ENCODE measurements at regions not wholly inside any gene's neighbourhood (a gene's known extent, or its start where the extent isn't known, plus 50 kb on each side); places are given as distances from the start of the nearest gene placed in this dataset.

- H3K4me3 ChIP-seq (ENCODE audit: low read depth, low read length), result no peak overlapping the region
- no peak for DNase-seq (ENCODE audit: low read depth)
- in situ Hi-C loops (cut with HindIII; ENCODE audit: low sequenced_read_pairs), result no loop called here
- no peak for TF ChIP-seq CTCF (IDR thresholded peaks at IDR 0.05; ENCODE audit: low read depth, low read length, missing control alignments)
Observed at GRCh38 chr9:84163052-84163650, 177.4 kb downstream of the SLC28A3 start.

GRCh38 chr9:84166891-84167290, 173.7 kb downstream of the SLC28A3 start:
- no peak overlapping the region for H3K4me3 ChIP-seq (ENCODE audit: low read depth, low read length)
- no peak for DNase-seq (ENCODE audit: low read depth)
- no peak for TF ChIP-seq CTCF (IDR thresholded peaks at IDR 0.05; ENCODE audit: low read depth, low read length, missing control alignments)
- in situ Hi-C loops (cut with HindIII; ENCODE audit: low sequenced_read_pairs), result no loop called here

GRCh38 chr9:84169240-84169639, 171.3 kb downstream of the SLC28A3 start:
- TF ChIP-seq CTCF (IDR thresholded peaks at IDR 0.05; ENCODE audit: low read depth, low read length, missing control alignments), result no peak
- in situ Hi-C loops (cut with HindIII; ENCODE audit: low sequenced_read_pairs), result no loop called here
- no peak for DNase-seq (ENCODE audit: low read depth)
- H3K4me3 ChIP-seq (ENCODE audit: low read depth, low read length), result no peak overlapping the region

- peak; percentile 90 for DNase-seq (ENCODE audit: low read depth)
- in situ Hi-C loops (cut with HindIII; ENCODE audit: low sequenced_read_pairs), result no loop called here
- no peak overlapping the region for H3K4me3 ChIP-seq (ENCODE audit: low read depth, low read length)
- TF ChIP-seq CTCF (IDR thresholded peaks at IDR 0.05; ENCODE audit: low read depth, low read length, missing control alignments), result peak; percentile 10
Observed at GRCh38 chr9:84170521-84171141, 169.9 kb downstream of the SLC28A3 start.

- DNase-seq (ENCODE audit: low read depth), result no peak
- in situ Hi-C loops (cut with HindIII; ENCODE audit: low sequenced_read_pairs), result no loop called here
- H3K4me3 ChIP-seq (ENCODE audit: low read depth, low read length), result no peak overlapping the region
- TF ChIP-seq CTCF (IDR thresholded peaks at IDR 0.05; ENCODE audit: low read depth, low read length, missing control alignments), result no peak
Observed at GRCh38 chr9:84173961-84174360, 166.6 kb downstream of the SLC28A3 start.

GRCh38 chr9:84174486-84174885, 166.1 kb downstream of the SLC28A3 start:
- no peak for DNase-seq (ENCODE audit: low read depth)
- H3K4me3 ChIP-seq (ENCODE audit: low read depth, low read length), result no peak overlapping the region
- in situ Hi-C loops (cut with HindIII; ENCODE audit: low sequenced_read_pairs), result no loop called here
- TF ChIP-seq CTCF (IDR thresholded peaks at IDR 0.05; ENCODE audit: low read depth, low read length, missing control alignments), result no peak
